Astrocyte (in vitro differentiated cells and primary cell): ENCODE measurements at regions not wholly inside any gene's neighbourhood (a gene's known extent, or its start where the extent isn't known, plus 50 kb on each side); places are given as distances from the start of the nearest gene placed in this dataset.

Source experiments
- DNase-seq: peaks from one replicate; pipeline ENCODE4 v3.0.0-alpha.2; 2010; ENCODE audit warnings: low read depth
- FAIRE-seq: peaks from 2 replicates; lab custom pipeline; 2011; peaks lifted over from hg19 to GRCh38; lab: Jason Lieb, UNC
- H2AFZ ChIP-seq: 2 replicates; pipeline ENCODE4 v1.6.0; 2012; ENCODE audit warnings: low read depth, low read length, inconsistent platforms
- H3K27ac ChIP-seq: 2 replicates; pipeline ENCODE4 v1.5.1; 2011; ENCODE audit warnings: low read depth, low read length, inconsistent platforms
- H3K27me3 ChIP-seq: 2 replicates; pipeline ENCODE4 v1.6.0; 2011; ENCODE audit warnings: low read length, inconsistent platforms; ENCODE audit not compliant: insufficient read depth
- H3K36me3 ChIP-seq: 2 replicates; pipeline ENCODE4 v1.5.1; 2011; ENCODE audit warnings: low read length, inconsistent platforms; ENCODE audit not compliant: insufficient read depth
- H3K4me1 ChIP-seq: 2 replicates; pipeline ENCODE4 v1.5.1; 2011; ENCODE audit warnings: low read length, inconsistent platforms; ENCODE audit not compliant: insufficient read depth
- H3K4me2 ChIP-seq: 2 replicates; pipeline ENCODE4 v1.6.0; 2012; ENCODE audit warnings: low read length, inconsistent platforms
- H3K4me3 ChIP-seq: 2 replicates; pipeline ENCODE4 v1.5.1; 2011; ENCODE audit warnings: low read depth, mild to moderate bottlenecking, low read length, inconsistent platforms; ENCODE audit not compliant: insufficient read depth
- H3K79me2 ChIP-seq: 2 replicates; pipeline ENCODE4 v1.6.0; 2012; ENCODE audit warnings: mild to moderate bottlenecking, low read length, inconsistent platforms; ENCODE audit not compliant: insufficient read depth
- H3K9ac ChIP-seq: 2 replicates; pipeline ENCODE4 v1.6.0; 2012; ENCODE audit warnings: mild to moderate bottlenecking, low read length, inconsistent platforms
- H3K9me3 ChIP-seq: 2 replicates; pipeline ENCODE4 v1.5.1; 2012; ENCODE audit warnings: low read depth, mild to moderate bottlenecking, low read length, inconsistent platforms; ENCODE audit not compliant: insufficient read depth
- H4K20me1 ChIP-seq: 2 replicates; pipeline ENCODE4 v1.6.0; 2012; ENCODE audit warnings: low read length, inconsistent platforms; ENCODE audit not compliant: insufficient read depth
- H3K27ac Mint-ChIP-seq: one replicate; pipeline ENCODE4 v1.8.0; 2021; ENCODE audit warnings: mild to moderate bottlenecking, mixed read lengths; ENCODE audit not compliant: unreplicated experiment
- H3K27me3 Mint-ChIP-seq: one replicate; pipeline ENCODE4 v1.8.0; 2021; ENCODE audit warnings: low read depth, mixed read lengths; ENCODE audit not compliant: unreplicated experiment
- H3K36me3 Mint-ChIP-seq: one replicate; pipeline ENCODE4 v1.8.0; 2021; ENCODE audit warnings: low read depth, mixed read lengths; ENCODE audit not compliant: unreplicated experiment
- H3K4me1 Mint-ChIP-seq: one replicate; pipeline ENCODE4 v1.8.0; 2021; ENCODE audit warnings: low read depth, mixed read lengths; ENCODE audit not compliant: unreplicated experiment
- H3K4me3 Mint-ChIP-seq: one replicate; pipeline ENCODE4 v1.8.0; 2021; ENCODE audit warnings: mild to moderate bottlenecking, moderate library complexity, mixed read lengths; ENCODE audit not compliant: unreplicated experiment
- H3K9me3 Mint-ChIP-seq: one replicate; pipeline ENCODE4 v1.8.0; 2021; ENCODE audit warnings: mild to moderate bottlenecking, mixed read lengths; ENCODE audit not compliant: unreplicated experiment
- CTCF ChIP-seq: IDR thresholded peaks from 2 replicates; pipeline ENCODE4 v1.5.1; 2011; ENCODE audit warnings: low read depth, mild to moderate bottlenecking, inconsistent platforms, low read length, moderate library complexity; ENCODE audit not compliant: insufficient read depth
- EZH2 ChIP-seq: IDR thresholded peaks from 2 replicates; pipeline ENCODE4 v1.6.1; 2012; ENCODE audit warnings: mild to moderate bottlenecking, low read length, inconsistent platforms; ENCODE audit not compliant: insufficient read depth

- peak; percentile 68 for FAIRE-seq
- H3K4me3 ChIP-seq: no peak overlapping the region
- peak overlapping the region; percentile 18 for H3K27ac ChIP-seq
- no peaks in the 10 kb centered on the region for H3K4me1 ChIP-seq
- Mint-ChIP-seq H3K27me3 (no peaks in the 10 kb centered on the region), H3K27ac (peak overlapping the region; percentile 67), H3K4me1 (peaks cover 10% of the 10 kb centered on the region), H3K36me3 (no peaks in the 10 kb centered on the region), H3K9me3 (peaks cover 5% of the 10 kb centered on the region), H3K4me3 (no peak overlapping the region)
- no peaks in the 10 kb centered on the region for H4K20me1 ChIP-seq
- peak overlapping the region; percentile 64 for H3K4me2 ChIP-seq
- no peaks in the 10 kb centered on the region for H3K9me3 ChIP-seq
- no peaks in the 10 kb centered on the region for H3K79me2 ChIP-seq
- no peaks in the 10 kb centered on the region for H3K36me3 ChIP-seq
- peak overlapping the region; percentile 37 for H2AFZ ChIP-seq
- peak; percentile 64 for DNase-seq
- no peaks in the 10 kb centered on the region for H3K27me3 ChIP-seq
- TF ChIP-seq CTCF (no peak), EZH2 (no peak)
- no peak overlapping the region for H3K9ac ChIP-seq
Measured at GRCh38 chr4:19005211-19005610, 983.7 kb upstream of the LCORL start.

GRCh38 chr4:19002170-19002569 lies 980.6 kb upstream of the LCORL start:
- Histone ChIP-seq H3K9me3 (no peaks in the 10 kb centered on the region), H3K4me1 (no peaks in the 10 kb centered on the region), H3K4me2 (no peak overlapping the region), H3K9ac (no peak overlapping the region), H3K27me3 (no peaks in the 10 kb centered on the region), H4K20me1 (no peaks in the 10 kb centered on the region), H3K36me3 (no peaks in the 10 kb centered on the region), H2AFZ (no peak overlapping the region), H3K79me2 (no peaks in the 10 kb centered on the region), H3K4me3 (no peak overlapping the region), H3K27ac (no peak overlapping the region)
- DNase-seq (no peak), FAIRE-seq (no peak)
- Mint-ChIP-seq H3K36me3 (no peaks in the 10 kb centered on the region), H3K9me3 (peaks cover 4% of the 10 kb centered on the region), H3K27ac (no peak overlapping the region), H3K27me3 (no peaks in the 10 kb centered on the region), H3K4me1 (peaks cover 10% of the 10 kb centered on the region), H3K4me3 (no peak overlapping the region)
- TF ChIP-seq CTCF (no peak), EZH2 (no peak)

GRCh38 chr4:18999595-18999994 lies 978.0 kb upstream of the LCORL start:
- TF ChIP-seq EZH2 (no peak), CTCF (no peak)
- DNase-seq (no peak), FAIRE-seq (no peak)
- Histone ChIP-seq H3K27ac (no peak overlapping the region), H4K20me1 (no peaks in the 10 kb centered on the region), H2AFZ (no peak overlapping the region), H3K4me2 (no peak overlapping the region), H3K9ac (no peak overlapping the region), H3K4me1 (no peaks in the 10 kb centered on the region), H3K4me3 (no peak overlapping the region), H3K36me3 (no peaks in the 10 kb centered on the region), H3K27me3 (no peaks in the 10 kb centered on the region), H3K9me3 (no peaks in the 10 kb centered on the region), H3K79me2 (no peaks in the 10 kb centered on the region)
- no peak overlapping the region for H3K4me3 Mint-ChIP-seq
- H3K27me3 Mint-ChIP-seq: no peaks in the 10 kb centered on the region
- H3K4me1 Mint-ChIP-seq: peaks cover under 1% of the 10 kb centered on the region
- H3K27ac Mint-ChIP-seq: no peak overlapping the region
- no peaks in the 10 kb centered on the region for H3K36me3 Mint-ChIP-seq
- H3K9me3 Mint-ChIP-seq: peaks cover 4% of the 10 kb centered on the region
